WERI-Rb-1 (cell line): ENCODE measurements at regions not wholly inside any gene's neighbourhood (a gene's known extent, or its start where the extent isn't known, plus 50 kb on each side); places are given as distances from the start of the nearest gene placed in this dataset.

Experiments
- DNase-seq: peaks from one replicate; pipeline ENCODE4 v3.0.0-alpha.2; 2020
- H3K27ac ChIP-seq: fragments of 250-450 bp; sonication (Bioruptor Pico); 2 replicates; pipeline ENCODE4 v1.5.1; 2020; ENCODE audit warnings: mild to moderate bottlenecking, moderate library complexity
- H3K27me3 ChIP-seq: fragments of 250-450 bp; sonication (Bioruptor Pico); 2 replicates; pipeline ENCODE4 v1.5.1; 2021; ENCODE audit warnings: mild to moderate bottlenecking, low read depth, moderate library complexity; ENCODE audit not compliant: insufficient read depth, severe bottlenecking
- H3K36me3 ChIP-seq: fragments of 250-450 bp; sonication (Bioruptor Pico); 2 replicates; pipeline ENCODE4 v1.5.1; 2020; ENCODE audit warnings: mild to moderate bottlenecking, moderate library complexity
- H3K4me3 ChIP-seq: 2 replicates; pipeline ENCODE4 v1.5.1; 2011; ENCODE audit warnings: low read depth, mild to moderate bottlenecking, control low read depth, low read length
- H3K9me3 ChIP-seq: fragments of 250-450 bp; sonication (Bioruptor Pico); 2 replicates; pipeline ENCODE4 v1.5.1; 2021; ENCODE audit warnings: mild to moderate bottlenecking, moderate library complexity; ENCODE audit not compliant: severe bottlenecking
- CTCF ChIP-seq: IDR thresholded peaks from 2 replicates; pipeline ENCODE4 v1.5.1; 2011; ENCODE audit warnings: low read depth, mild to moderate bottlenecking, control low read depth, inconsistent platforms, low read length

GRCh38 chr13:86562866-86563265, 763.6 kb upstream of the SLITRK6 start:
- Histone ChIP-seq H3K27ac (no peak overlapping the region), H3K9me3 (no peaks in the 10 kb centered on the region), H3K36me3 (no peaks in the 10 kb centered on the region), H3K4me3 (no peak overlapping the region), H3K27me3 (no peaks in the 10 kb centered on the region)
- no peak for DNase-seq
- no peak for TF ChIP-seq CTCF

GRCh38 chr13:86563308-86563707, 764.1 kb upstream of the SLITRK6 start:
- no peak for DNase-seq
- Histone ChIP-seq H3K4me3 (no peak overlapping the region), H3K27me3 (no peaks in the 10 kb centered on the region), H3K9me3 (no peaks in the 10 kb centered on the region), H3K27ac (no peak overlapping the region), H3K36me3 (no peaks in the 10 kb centered on the region)
- no peak for TF ChIP-seq CTCF

GRCh38 chr13:86567119-86567518, 767.9 kb upstream of the SLITRK6 start:
- no peak for TF ChIP-seq CTCF

GRCh38 chr13:86569119-86569518, 769.9 kb upstream of the SLITRK6 start:
- TF ChIP-seq CTCF, result no peak

More at GRCh38 chr13:86567119-86567518, 767.9 kb upstream of the SLITRK6 start:
- Histone ChIP-seq H3K4me3 (no peak overlapping the region), H3K27me3 (no peaks in the 10 kb centered on the region), H3K36me3 (no peaks in the 10 kb centered on the region), H3K9me3 (no peaks in the 10 kb centered on the region), H3K27ac (no peak overlapping the region)
- DNase-seq, result no peak

GRCh38 chr13:86569974-86570373, 770.8 kb upstream of the SLITRK6 start:
- Histone ChIP-seq H3K9me3 (no peaks in the 10 kb centered on the region), H3K27me3 (no peaks in the 10 kb centered on the region), H3K36me3 (no peaks in the 10 kb centered on the region), H3K4me3 (no peak overlapping the region), H3K27ac (no peak overlapping the region)
- no peak for TF ChIP-seq CTCF
- DNase-seq, result no peak

More at GRCh38 chr13:86569119-86569518, 769.9 kb upstream of the SLITRK6 start:
- H3K9me3 ChIP-seq, result no peaks in the 10 kb centered on the region
- no peak overlapping the region for H3K27ac ChIP-seq
- no peaks in the 10 kb centered on the region for H3K36me3 ChIP-seq
- H3K27me3 ChIP-seq, result no peaks in the 10 kb centered on the region
- DNase-seq, result no peak
- H3K4me3 ChIP-seq, result no peak overlapping the region

- no peaks in the 10 kb centered on the region for H3K36me3 ChIP-seq
- no peak for TF ChIP-seq CTCF
- H3K9me3 ChIP-seq, result no peaks in the 10 kb centered on the region
- H3K4me3 ChIP-seq, result no peak overlapping the region
- no peak overlapping the region for H3K27ac ChIP-seq
- H3K27me3 ChIP-seq, result no peaks in the 10 kb centered on the region
- no peak for DNase-seq
Observed at GRCh38 chr13:86572115-86572514, 772.9 kb upstream of the SLITRK6 start.
